ENCODE measurements at regions not wholly inside any gene's neighbourhood (a gene's known extent, or its start where the extent isn't known, plus 50 kb on each side); places are given as distances from the start of the nearest gene placed in this dataset.

- TF ChIP-seq, protein P1, sequence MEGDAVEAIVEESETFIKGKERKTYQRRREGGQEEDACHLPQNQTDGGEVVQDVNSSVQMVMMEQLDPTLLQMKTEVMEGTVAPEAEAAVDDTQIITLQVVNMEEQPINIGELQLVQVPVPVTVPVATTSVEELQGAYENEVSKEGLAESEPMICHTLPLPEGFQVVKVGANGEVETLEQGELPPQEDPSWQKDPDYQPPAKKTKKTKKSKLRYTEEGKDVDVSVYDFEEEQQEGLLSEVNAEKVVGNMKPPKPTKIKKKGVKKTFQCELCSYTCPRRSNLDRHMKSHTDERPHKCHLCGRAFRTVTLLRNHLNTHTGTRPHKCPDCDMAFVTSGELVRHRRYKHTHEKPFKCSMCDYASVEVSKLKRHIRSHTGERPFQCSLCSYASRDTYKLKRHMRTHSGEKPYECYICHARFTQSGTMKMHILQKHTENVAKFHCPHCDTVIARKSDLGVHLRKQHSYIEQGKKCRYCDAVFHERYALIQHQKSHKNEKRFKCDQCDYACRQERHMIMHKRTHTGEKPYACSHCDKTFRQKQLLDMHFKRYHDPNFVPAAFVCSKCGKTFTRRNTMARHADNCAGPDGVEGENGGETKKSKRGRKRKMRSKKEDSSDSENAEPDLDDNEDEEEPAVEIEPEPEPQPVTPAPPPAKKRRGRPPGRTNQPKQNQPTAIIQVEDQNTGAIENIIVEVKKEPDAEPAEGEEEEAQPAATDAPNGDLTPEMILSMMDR (IDR thresholded peaks at IDR 0.05; ENCODE audit: insufficient read depth, low read depth, low read length) = no peak
- no peak for TF ChIP-seq EZH2 (IDR thresholded peaks at IDR 0.05; ENCODE audit: insufficient read depth, low read length)
Measured at GRCh38 chr7:81031243-81031642, 112.4 kb upstream of the SEMA3C start.

All from astrocyte (in vitro differentiated cells and primary cell).